CD14-positive monocyte (primary cell): ENCODE measurements at regions not wholly inside any gene's neighbourhood (a gene's known extent, or its start where the extent isn't known, plus 50 kb on each side); places are given as distances from the start of the nearest gene placed in this dataset.

ENCODE experiments used
- DNase-seq, 3 donors: peaks; one replicate each; pipeline ENCODE4 v3.0.0-alpha.2; 2011 to 2022
- H2AFZ ChIP-seq: 2 replicates; pipeline ENCODE4 v1.6.0; 2012; ENCODE audit warnings: mild to moderate bottlenecking, low read depth, low read length, inconsistent platforms; ENCODE audit not compliant: insufficient read depth, poor library complexity, severe bottlenecking
- H3K27ac ChIP-seq, 2 donors: 1 replicate in 1 of 2; 2 replicates in 1 of 2; pipeline ENCODE4 v1.5.1; 2012 to 2013; ENCODE audit warnings: low read length in 2 of 2, control low read depth in 1 of 2, inconsistent platforms in 1 of 2, low read depth in 1 of 2, mild to moderate bottlenecking in 1 of 2
- H3K27me3 ChIP-seq, 2 donors: one replicate each; pipeline versions ENCODE4 v1.6.0 to v1.6.1; 2011 to 2013; ENCODE audit warnings: low read length in 2 of 2; ENCODE audit not compliant: control insufficient read depth in 2 of 2, insufficient read depth in 2 of 2
- H3K36me3 ChIP-seq, 2 donors: replicated peaks in 1 of 2; 1 replicate in 1 of 2; 2 replicates in 1 of 2; pipeline versions ENCODE4 v1.5.1 to v1.6.1; 2012 to 2013; ENCODE audit warnings: low read length in 2 of 2, control low read depth in 1 of 2, inconsistent platforms in 1 of 2, mild to moderate bottlenecking in 1 of 2; ENCODE audit not compliant: insufficient read depth in 2 of 2, control insufficient read depth in 1 of 2
- H3K4me1 ChIP-seq, 2 donors: 1 replicate in 1 of 2; 2 replicates in 1 of 2; pipeline versions ENCODE4 v1.5.1 to v1.6.1; 2012 to 2013; ENCODE audit warnings: low read length in 2 of 2, control low read depth in 1 of 2, inconsistent platforms in 1 of 2, mild to moderate bottlenecking in 1 of 2, moderate library complexity in 1 of 2; ENCODE audit not compliant: insufficient read depth in 2 of 2, control insufficient read depth in 1 of 2
- H3K4me2 ChIP-seq: replicated peaks from 2 replicates; pipeline ENCODE3; 2012; ENCODE audit warnings: low read length, moderate library complexity, mild to moderate bottlenecking; ENCODE audit not compliant: poor library complexity, severe bottlenecking; ENCODE audit errors: extremely low read depth
- H3K4me3 ChIP-seq, 3 experiments: fragments of 200-600 bp in 1 of 3; sonication (generic) in 1 of 3; replicated peaks in 1 of 3; 1 replicate in 2 of 3; 2 replicates in 1 of 3; pipeline ENCODE4 v1.5.1; 2011 to 2013; ENCODE audit warnings: low read length in 3 of 3, mild to moderate bottlenecking in 3 of 3, control low read depth in 2 of 3, low read depth in 2 of 3, inconsistent platforms in 1 of 3, moderate library complexity in 1 of 3
- H3K79me2 ChIP-seq: 2 replicates; pipeline ENCODE4 v1.6.0; 2012; ENCODE audit warnings: mild to moderate bottlenecking, control low read depth, inconsistent platforms, low read length, moderate library complexity; ENCODE audit not compliant: insufficient read depth
- H3K9ac ChIP-seq: 2 replicates; pipeline ENCODE4 v1.6.0; 2017; ENCODE audit warnings: low read length, mild to moderate bottlenecking; ENCODE audit not compliant: insufficient read depth, poor library complexity, severe bottlenecking
- H3K9me3 ChIP-seq, 2 donors: replicated peaks in 1 of 2; 1 replicate in 1 of 2; 2 replicates in 1 of 2; pipeline versions ENCODE4 v1.5.1 to v1.6.1; 2012 to 2013; ENCODE audit warnings: low read length in 2 of 2, control low read depth in 1 of 2; ENCODE audit not compliant: control insufficient read depth in 1 of 2, insufficient read depth in 1 of 2
- H4K20me1 ChIP-seq: 2 replicates; pipeline ENCODE4 v1.6.0; 2012; ENCODE audit warnings: mild to moderate bottlenecking, low read length, control low read depth, moderate library complexity; ENCODE audit not compliant: insufficient read depth
- H3K27ac Mint-ChIP-seq, 7 donors: one replicate each; pipeline ENCODE4 v1.8.0; 2020; ENCODE audit warnings: mild to moderate bottlenecking in 7 of 7, mixed read lengths in 7 of 7, moderate library complexity in 6 of 7, inconsistent platforms in 2 of 7
- H3K27me3 Mint-ChIP-seq, 3 donors: one replicate each; pipeline ENCODE4 v1.8.0; 2021 to 2022; ENCODE audit warnings: low read depth in 3 of 3, mild to moderate bottlenecking in 3 of 3, mixed read lengths in 3 of 3, moderate library complexity in 3 of 3, inconsistent platforms in 1 of 3
- H3K36me3 Mint-ChIP-seq, 2 donors: one replicate each; pipeline ENCODE4 v1.8.0; 2020; ENCODE audit warnings: mixed read lengths in 2 of 2, inconsistent platforms in 1 of 2, mild to moderate bottlenecking in 1 of 2
- H3K4me1 Mint-ChIP-seq: one replicate; pipeline ENCODE4 v1.8.0; 2020; ENCODE audit warnings: mild to moderate bottlenecking, mixed read lengths
- H3K4me3 Mint-ChIP-seq, 2 donors: one replicate each; pipeline ENCODE4 v1.8.0; 2020; ENCODE audit warnings: mild to moderate bottlenecking in 2 of 2, mixed read lengths in 2 of 2, moderate library complexity in 1 of 2
- H3K9me3 Mint-ChIP-seq, 7 donors: one replicate each; pipeline ENCODE4 v1.8.0; 2020 to 2022; ENCODE audit warnings: mixed read lengths in 7 of 7, mild to moderate bottlenecking in 6 of 7, moderate library complexity in 6 of 7, inconsistent platforms in 2 of 7
- CTCF ChIP-seq: fragments of 200-600 bp; IDR thresholded peaks from one replicate; pipeline ENCODE4 v1.8.0; 2022; ENCODE audit warnings: antibody characterized with exemption, mild to moderate bottlenecking
- WGBS: methylation state at CpG from one replicate; pipeline ENCODE4 v1.1.5; 2013; ENCODE audit warnings: missing lambda C conversion rate; ENCODE audit not compliant: insufficient coverage; 5-methylcytosine and 5-hydroxymethylcytosine counted together
- intact Hi-C, 2 donors: fragments of 100-400 bp; cut with micrococcal nuclease; formaldehyde crosslinking; loops; one replicate each; pipeline versions ENCODE4 v1.15.0 to v1.15.1; 2023

- Mint-ChIP-seq H3K27ac (no peak overlapping the region), H3K9me3 (peaks cover 0 to 13% (median 4%) of the 10 kb centered on the region in 7 donors), H3K4me1 (peaks cover 27% of the 10 kb centered on the region), H3K4me3 (peak overlapping the region; percentile 83 to 93), H3K27me3 (peaks cover 31 to 57% (median 38%) of the 10 kb centered on the region in 3 donors), H3K36me3 (peaks cover 0 to 2% of the 10 kb centered on the region in 2 donors)
- H3K9ac ChIP-seq: peak overlapping the region; percentile 42
- H3K9me3 ChIP-seq: no peaks in the 10 kb centered on the region
- intact Hi-C loops: no loop called here
- H3K27me3 ChIP-seq: peaks cover 31 to 53% of the 10 kb centered on the region in 2 donors
- WGBS: under 1% methylated on average over 90 of the region's 101 CpGs
- no peak for TF ChIP-seq CTCF
- no peak overlapping the region for H3K27ac ChIP-seq
- H2AFZ ChIP-seq: peak overlapping the region; percentile 69
- H3K36me3 ChIP-seq: no peaks in the 10 kb centered on the region
- H3K4me1 ChIP-seq: peaks cover 12 to 22% of the 10 kb centered on the region in 2 donors
- no peaks in the 10 kb centered on the region for H4K20me1 ChIP-seq
- no peaks in the 10 kb centered on the region for H3K79me2 ChIP-seq
- peak in 1 of 3 donors; percentile 3 for DNase-seq
- peak overlapping the region; percentile 78 for H3K4me2 ChIP-seq
- H3K4me3 ChIP-seq: peak overlapping the region; percentile 26 to 74 (median 40)
Measured at GRCh38 chr18:34493566-34494358, 216.3 kb upstream of the DTNA start.

GRCh38 chr18:34494359-34494696 lies 215.8 kb upstream of the DTNA start:
- H2AFZ ChIP-seq: peak overlapping the region; percentile 65
- no peak overlapping the region for H3K9ac ChIP-seq
- H3K27ac ChIP-seq: no peak overlapping the region
- H3K36me3 Mint-ChIP-seq: peaks cover 0 to 2% of the 10 kb centered on the region in 2 donors
- H3K27me3 ChIP-seq: peaks cover 31 to 49% of the 10 kb centered on the region in 2 donors
- no peaks in the 10 kb centered on the region for H3K79me2 ChIP-seq
- intact Hi-C loops: no loop called here
- TF ChIP-seq CTCF: no peak
- H3K36me3 ChIP-seq: no peaks in the 10 kb centered on the region
- peak overlapping the region in 1 of 3 experiments; percentile 74 for H3K4me3 ChIP-seq
- peak overlapping the region; percentile 78 for H3K4me2 ChIP-seq
- H3K9me3 ChIP-seq: no peaks in the 10 kb centered on the region
- H3K4me3 Mint-ChIP-seq: peak overlapping the region; percentile 83 to 93
- H3K4me1 Mint-ChIP-seq: peaks cover 27% of the 10 kb centered on the region
- no peak overlapping the region for H3K27ac Mint-ChIP-seq
- peaks cover 12 to 22% of the 10 kb centered on the region in 2 donors for H3K4me1 ChIP-seq
- DNase-seq: no peak
- peaks cover 31 to 56% (median 38%) of the 10 kb centered on the region in 3 donors for H3K27me3 Mint-ChIP-seq
- H3K9me3 Mint-ChIP-seq: peaks cover 0 to 13% (median 4%) of the 10 kb centered on the region in 7 donors
- 4% methylated on average over 7 of the region's 16 CpGs for WGBS
- no peaks in the 10 kb centered on the region for H4K20me1 ChIP-seq
